RCC 7860 (cell line): ENCODE measurements at regions not wholly inside any gene's neighbourhood (a gene's known extent, or its start where the extent isn't known, plus 50 kb on each side); places are given as distances from the start of the nearest gene placed in this dataset.
"Not testable (repeated sequence)": the region's sequence is repeated elsewhere in the genome, so short reads cannot be mapped to it uniquely, and the experiment has no call there.

Experiments
- DNase-seq: peaks from one replicate; pipeline ENCODE4 v3.0.0-alpha.2; 2015; ENCODE audit warnings: low spot score
- FAIRE-seq: peaks from 2 replicates; lab custom pipeline; 2012; peaks lifted over from hg19 to GRCh38; lab: Jason Lieb, UNC

DNA sequence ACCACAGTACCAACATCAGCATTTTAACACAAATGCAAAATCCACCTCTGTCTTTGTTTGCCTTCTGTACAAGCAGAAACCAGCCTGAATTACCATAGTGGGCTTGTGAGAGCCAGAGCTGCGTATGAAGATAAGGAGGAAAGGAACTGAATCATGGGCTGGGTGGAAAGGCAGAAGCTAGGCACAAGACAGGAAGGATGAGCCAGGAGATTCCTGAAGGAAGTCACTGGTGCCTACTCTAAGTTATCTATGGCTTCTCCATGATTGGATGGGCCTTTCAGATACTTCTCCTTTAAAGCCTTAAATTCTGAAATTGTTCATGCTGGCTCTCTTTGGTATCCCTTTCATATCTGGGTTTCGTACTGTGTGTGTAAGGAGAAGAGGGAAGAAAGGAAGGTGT is 140.6 kb downstream of the LCA5 start:
- DNase-seq: no peak
- FAIRE-seq: no peak

DNA sequence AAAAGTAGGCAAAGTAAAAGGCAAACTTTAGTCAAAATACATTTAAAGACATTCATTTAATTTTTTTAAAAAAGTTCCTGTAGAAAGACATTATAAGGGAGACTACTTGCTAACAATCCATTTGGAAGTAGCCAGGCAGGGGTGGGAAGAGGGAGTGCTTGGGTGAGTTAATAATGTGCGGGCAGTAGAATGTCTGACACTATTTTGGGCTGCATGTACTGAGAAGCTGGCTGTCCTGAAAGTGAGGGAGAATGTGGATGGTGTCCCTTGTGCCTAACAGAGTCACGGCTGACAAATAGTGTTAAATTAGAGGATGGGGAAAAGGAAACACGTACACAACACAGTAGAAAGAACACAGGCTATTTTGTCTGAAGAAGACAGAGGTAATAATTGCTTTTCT is 142.5 kb downstream of the LCA5 start:
- FAIRE-seq (no peak), DNase-seq (no peak)

DNA sequence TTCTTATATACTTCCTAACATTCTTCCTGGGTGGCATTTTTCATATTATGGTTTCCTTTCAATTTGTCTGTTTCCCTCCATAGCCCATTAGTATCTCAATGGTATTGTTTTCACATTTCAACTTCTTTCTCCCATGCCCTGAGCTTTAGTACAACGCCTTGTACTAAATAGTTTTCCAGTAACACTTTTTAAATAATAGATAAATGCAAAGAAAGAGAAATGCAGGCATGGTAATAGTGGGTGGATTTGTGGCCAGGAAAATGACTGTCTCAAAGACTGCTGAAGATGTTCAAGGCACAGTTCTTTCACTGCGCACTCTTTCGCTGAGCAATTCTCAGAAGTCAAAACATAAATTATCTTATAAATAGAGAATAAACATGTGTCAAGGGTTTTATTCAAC is 145.1 kb downstream of the LCA5 start:
- no peak for DNase-seq
- no peak for FAIRE-seq

DNA sequence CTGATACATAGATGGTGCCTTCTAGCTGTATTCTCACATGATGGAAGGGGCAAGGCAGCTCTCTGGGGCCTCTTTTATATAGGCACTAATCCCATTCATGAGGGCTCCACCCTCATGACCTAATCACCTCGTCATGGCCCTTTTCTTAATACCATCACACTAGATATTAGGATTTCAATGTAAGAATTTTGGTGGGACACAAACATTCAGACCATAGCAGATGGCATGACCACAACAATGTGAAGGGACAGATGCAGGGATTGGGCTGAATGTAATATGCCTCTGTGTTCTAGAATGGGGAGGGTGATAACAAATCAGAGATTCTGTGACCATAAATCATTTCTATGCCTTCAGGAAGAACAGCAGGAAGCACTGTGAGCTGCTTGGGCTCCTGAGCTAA is 145.8 kb downstream of the LCA5 start:
- DNase-seq (no peak), FAIRE-seq (no peak)

DNA sequence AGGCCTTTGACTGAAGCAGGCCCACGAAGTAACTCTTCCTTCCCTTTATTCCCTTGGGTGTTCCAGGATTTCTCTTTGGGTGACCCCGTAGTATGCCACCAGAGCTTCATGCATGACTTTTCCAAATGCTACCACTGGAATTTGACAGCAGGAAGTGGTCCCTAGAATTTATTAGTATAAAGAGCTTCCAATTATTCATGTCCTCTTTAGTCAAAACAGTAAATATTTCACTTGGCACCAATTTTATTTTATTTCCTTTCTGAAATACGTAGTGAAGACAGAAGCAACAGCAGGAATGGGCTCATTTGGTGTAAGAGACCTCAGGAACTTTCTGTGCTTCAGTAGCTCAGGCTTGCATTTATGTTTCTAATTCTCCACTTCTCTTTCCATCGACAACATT is 151.3 kb downstream of the LCA5 start:
- DNase-seq (no peak), FAIRE-seq (no peak)

DNA sequence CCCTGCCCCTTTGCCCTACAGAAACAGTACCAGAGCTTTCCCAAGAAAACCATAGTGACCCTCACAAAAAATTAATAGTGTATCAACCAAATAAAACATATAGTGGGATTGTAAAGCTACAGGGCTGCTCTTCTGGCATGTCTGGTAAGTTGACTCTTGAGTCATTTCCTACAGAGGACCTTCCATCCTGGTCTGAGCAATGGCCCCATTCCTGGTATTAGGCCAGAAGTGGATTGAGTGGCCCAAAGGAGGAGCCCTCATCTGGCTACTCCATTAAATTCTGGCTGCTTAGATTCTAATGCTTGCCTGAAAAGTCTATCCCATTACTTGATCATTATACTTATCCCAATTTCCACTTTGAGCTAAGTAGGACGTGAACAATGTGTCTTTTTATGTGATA is 150.9 kb upstream of the HMGN3 start:
- no peak for FAIRE-seq
- no peak for DNase-seq

DNA sequence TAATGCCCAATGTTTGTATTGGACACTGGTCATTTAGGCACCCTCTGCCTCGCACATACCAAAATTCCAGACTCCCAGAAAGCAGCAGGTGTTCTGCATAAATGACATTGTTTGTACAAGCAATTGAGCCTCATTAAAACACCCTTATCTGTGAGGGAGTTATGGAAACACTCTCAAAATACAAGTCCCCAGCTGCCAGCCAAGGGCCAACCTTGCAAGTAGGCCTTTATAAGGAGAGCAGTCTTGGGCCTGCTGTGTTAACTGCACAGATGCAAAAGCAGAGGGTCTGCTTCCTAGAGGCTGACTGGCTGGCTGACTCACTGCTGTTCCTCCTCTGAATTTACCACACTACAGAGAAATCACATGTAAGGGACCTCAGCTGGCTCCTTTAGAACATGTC is 150.4 kb upstream of the HMGN3 start:
- FAIRE-seq: no peak
- no peak for DNase-seq

DNA sequence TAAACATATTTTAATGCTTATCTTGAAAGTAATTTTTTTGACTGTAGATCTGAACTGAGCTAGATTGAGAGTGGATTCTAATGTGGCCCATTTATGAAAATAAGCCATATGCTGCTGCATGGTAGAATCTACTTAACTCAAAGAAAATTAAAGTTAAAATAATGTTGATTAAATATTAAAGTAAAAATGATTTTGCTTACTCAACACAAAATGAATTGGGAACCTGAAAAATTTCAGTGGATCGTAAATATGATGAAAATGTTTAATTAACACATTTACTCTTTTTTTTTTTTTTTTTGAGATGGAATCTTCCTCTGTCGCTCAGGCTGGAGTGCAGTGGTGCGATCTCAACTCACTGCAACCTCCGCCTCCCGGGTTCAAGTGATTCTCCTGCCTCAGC is 144.5 kb upstream of the HMGN3 start:
- no peak for FAIRE-seq
- no peak for DNase-seq

DNA sequence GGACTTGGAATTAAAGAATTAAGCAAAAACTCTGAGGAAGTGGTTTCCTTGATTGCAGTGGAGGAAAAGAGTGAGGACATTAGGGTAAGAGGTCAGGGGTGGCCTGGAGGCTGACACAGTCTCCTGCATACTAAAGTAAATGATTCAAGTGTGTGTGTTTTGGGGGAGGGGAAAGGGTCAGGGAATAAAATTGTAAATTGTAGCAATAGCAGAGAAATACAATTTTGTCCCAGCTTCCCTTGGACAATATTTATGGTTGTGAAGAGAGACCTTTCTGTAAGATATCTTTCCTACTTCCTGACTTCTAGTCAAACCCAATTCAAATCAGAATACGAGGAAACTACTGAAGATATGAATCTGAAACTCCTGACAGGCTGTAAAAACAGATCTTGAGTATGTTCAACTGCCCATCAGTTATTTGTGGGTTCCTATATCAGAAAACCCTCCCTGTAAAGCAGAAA is 143.4 kb upstream of the HMGN3 start:
- FAIRE-seq: no peak
- DNase-seq: no peak

DNA sequence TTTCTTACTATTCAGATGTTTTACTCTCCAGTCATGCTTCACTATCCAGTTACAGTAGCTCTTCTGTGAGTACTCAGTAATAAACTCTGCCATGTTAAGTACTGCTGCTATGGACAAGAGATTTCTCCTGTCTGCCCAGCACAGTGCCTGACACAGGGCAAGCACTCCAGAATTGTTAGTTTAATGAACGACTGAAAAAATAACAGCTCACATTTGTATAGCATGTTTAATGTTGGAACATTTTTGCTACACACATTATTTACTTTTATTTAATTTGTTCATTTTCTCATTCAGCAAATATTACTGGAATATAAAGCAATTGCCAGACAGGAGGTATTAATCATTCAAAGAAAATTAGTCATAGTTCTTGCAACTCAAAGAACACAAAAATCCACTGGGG is 142.6 kb upstream of the HMGN3 start:
- FAIRE-seq (peak; percentile 77), DNase-seq (no peak)

DNA sequence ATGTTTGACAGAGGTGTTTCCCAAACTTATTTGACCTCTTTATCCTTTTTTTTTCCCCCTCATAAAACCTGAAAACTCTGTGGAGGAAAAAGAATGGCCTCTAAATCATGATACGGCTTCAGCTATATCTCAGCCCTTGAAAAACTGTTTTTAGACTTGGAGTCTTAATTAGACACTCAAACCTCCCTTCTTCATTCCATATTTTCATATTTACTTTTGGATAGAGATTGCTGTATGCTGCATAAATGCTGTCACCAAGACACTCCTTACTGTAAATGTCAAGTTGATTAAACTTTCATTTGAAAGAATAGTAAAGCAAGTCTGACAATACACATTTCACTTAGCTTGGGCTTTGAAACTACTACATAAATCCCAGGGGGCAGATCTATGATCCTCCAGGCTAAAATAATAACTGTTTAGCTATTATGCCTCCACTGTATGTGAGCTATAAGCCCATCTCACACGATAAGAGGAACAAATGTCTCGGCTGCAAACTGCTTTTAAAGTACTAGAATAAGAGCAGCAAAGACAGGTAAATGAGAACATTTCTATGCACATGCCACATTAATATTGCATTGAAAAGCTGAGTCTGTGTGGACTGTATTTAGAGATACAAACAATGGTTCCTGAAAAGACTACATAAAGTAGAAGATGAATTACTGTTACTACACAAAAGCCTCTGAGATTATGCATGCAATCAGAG is 141.3 kb upstream of the HMGN3 start:
- no peak for FAIRE-seq
- no peak for DNase-seq

DNA sequence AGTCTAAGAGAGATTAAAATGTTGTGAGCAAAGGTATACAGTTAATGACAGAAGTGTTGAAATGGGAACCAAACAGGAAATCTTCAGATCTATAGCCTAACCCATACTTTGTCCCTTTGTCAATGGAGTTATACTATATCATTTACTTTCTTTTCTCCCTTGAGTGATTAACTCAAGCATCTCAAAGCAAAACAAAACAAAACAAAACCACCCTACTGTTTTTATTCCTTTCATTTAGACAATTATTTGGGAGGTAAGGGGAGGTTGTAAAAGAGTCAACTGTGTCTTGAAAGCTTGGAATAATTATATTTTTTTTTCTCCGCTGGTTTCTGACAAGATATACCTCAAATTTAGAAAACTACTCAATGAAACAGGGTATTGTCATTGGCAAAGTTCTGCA is 139.8 kb upstream of the HMGN3 start:
- no peak for FAIRE-seq
- DNase-seq: no peak

DNA sequence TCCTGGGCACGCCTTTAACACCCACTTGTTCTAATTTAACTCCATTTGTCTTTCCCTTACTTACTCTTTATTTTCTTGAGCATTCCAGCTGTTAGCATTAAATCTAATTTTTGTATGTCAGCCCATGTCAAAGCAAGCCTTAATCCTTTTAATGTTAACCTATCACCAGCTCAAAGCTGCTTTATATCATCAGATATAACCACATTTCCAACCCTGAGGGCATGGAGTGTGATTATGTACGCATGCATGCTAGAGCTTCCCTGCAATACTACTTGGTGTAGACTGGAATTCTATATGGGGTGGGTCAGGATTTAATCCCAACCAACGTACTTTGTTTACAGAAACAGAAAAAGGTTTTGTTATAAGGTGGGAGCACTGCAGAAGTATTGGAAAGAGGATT is 139.4 kb upstream of the HMGN3 start:
- DNase-seq (no peak), FAIRE-seq (no peak)

DNA sequence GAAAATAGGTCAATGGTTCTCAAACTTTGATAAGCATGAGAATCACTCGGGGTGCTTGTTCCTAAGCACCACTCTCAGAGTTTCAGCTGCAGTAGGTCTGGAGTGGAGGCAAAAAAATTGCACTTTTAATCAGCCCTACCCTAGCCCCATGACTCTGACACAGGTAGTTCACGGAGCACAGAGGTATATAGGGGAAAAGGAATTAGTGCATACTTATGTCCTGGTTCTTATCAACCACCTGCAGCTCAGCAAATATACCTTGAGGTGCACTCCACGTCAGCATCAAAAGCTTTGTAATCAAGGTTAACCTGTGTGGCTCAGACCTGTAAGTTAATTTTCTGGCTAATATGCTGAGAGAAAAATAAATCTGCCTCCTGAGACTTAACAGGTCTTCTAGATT is 138.8 kb upstream of the HMGN3 start:
- FAIRE-seq: no peak
- DNase-seq: no peak

DNA sequence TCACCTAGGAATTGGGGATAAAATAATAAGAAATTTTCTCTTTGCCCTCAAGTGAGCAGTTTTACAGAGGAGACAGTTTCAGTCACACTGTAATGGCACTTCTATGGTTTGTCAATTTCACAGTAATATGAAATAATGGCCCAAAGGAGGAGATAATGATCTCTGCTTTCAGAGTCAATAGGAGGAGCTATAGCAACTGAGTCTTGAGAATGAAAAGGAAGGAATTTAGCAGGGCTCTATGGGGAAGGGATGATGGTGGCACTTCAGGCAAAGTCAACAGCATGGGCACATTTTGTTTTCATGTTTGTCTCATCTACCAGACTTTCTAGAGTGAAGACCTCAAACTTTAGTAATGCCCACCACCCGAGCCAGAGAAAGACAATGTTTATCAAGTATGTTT is 138.3 kb upstream of the HMGN3 start:
- no peak for FAIRE-seq
- no peak for DNase-seq

DNA sequence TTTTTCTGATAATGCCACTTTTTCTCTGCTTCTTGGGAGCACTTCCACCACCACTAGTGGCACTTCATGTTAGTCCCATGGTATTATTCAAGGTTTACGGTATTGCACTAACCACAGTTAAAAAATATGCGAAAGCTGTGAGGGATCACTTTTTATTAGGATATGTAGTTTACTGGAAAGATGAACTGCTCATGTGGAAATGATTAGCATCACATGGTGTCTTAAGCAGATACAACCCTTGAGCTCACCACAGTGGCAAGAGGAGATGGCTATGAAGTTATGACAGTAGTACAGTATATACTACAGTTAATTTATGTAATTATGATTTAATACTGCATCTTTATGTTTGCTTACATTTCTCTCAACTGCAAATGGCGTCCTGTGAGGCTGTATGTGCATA is 134.5 kb upstream of the HMGN3 start:
- DNase-seq (no peak), FAIRE-seq (no peak)

DNA sequence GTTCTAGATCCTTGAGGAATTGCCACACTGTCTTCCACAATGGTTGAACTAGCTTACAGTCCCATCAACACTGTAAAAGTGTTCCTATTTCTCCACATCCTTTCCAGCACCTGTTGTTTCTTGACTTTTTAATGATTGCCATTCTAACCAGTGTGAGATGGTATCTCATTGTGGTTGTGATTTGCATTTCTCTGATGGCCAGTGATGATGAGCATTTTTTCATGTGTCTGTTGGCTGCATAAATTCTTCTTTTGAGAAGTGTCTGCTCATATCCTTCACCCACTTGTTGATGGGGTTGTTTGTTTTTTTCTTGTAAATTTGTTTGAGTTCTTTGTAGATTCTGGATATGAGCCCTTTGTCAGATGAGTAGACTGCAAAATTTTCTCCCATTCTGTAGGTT is 129.0 kb upstream of the HMGN3 start:
- DNase-seq, FAIRE-seq: not testable (repeated sequence)

DNA sequence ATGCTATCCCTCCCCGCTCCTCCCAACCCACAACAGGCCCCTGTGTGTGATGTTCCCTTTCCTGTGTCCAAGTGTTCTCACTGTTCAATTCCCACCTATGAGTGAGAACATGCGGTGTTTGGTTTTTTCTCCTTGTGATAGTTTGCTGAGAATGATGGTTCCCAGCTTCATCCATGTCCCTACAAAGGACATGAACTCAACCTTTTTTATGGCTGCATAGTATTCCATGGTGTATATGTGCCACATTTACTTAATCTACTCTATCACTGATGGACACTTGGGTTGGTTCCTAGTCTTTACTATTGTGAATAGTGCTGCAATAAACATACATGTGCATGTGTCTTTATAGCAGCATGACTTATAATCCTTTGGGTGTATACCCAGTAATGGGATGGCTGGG is 126.6 kb upstream of the HMGN3 start:
- DNase-seq, FAIRE-seq: not testable (repeated sequence)

DNA sequence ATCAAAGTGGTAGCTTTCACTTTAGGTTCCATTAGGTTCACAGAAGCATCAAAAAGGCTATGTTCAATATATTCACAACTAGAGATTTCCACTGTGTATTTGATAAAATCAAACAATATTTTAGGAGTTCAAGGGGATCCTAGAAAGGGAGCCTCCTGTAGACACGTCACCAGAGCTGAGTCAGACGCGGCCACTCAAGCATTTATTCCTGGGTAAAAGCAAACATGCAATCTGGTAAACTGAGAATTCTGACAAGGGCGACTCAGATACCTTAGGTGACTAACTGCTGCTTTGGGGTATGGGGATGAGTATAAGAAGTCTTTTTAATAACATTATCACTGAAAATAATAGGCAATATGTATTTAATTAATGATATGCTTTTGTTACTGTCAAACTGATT is 118.7 kb upstream of the HMGN3 start:
- peak; percentile 60 for FAIRE-seq
- DNase-seq: peak; percentile 22

DNA sequence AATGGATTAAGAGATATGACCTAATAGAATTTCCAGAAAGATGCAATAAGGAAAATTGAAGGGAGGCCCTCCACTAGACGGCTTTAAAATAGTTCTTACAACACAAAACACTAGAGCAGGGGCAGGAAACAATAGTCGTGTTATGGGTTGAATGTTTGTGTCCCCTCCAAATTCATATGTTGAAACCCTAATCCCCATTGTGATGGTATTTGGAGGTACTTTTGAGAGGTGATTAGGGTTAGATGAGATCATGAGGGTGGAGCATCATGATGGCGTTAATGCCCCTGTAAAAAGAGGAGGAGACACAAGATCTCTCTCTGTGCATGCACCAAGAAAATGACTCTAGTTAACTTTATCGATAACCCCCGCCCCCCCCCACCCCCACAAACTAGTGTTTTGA is 104.0 kb upstream of the HMGN3 start:
- DNase-seq (no peak), FAIRE-seq (no peak)

DNA sequence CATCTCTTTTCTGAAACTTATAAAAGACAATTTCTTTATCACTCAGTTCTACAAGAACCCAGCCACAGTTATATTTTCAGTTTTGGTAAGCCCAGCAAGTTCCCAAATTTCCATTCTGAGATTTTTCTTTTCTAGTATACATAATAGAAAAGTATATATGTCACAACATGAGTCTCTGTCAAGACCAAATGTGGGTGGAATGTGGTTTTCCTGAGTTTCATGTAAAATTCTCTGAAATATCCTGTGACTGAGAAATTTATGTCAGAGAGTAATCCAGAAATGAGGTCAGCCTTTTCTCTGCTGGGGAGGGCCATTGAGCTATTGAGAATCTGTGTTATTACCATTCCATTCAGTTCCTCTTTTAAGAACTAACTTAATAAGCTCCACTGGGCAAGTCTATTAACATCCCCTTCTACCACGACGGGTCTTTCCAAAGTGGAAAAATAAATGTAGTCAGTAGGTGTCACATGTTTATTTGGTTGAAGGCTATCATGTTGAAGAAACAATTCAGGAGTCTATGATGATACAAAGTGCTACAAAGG is 100.7 kb upstream of the HMGN3 start:
- DNase-seq (no peak), FAIRE-seq (no peak)

DNA sequence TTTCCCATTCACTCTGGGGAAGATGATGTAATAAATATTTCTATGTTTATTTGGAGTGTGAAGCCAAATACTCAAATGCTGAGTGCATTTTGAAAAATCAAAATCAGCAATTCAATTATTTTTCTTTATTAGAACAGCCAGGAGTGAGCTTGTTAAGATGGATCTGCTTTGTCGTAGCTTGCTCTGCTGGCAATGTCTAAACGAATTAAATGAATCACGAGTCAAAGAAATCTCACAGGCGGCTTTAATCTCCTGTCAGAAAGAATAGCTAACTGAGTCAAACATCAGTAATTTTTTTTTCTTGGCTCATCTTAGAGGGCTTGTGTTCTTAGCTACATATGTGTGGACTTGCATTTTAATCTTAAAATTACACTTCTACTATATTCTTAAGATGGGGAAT is 100.2 kb upstream of the HMGN3 start:
- no peak for FAIRE-seq
- no peak for DNase-seq

DNA sequence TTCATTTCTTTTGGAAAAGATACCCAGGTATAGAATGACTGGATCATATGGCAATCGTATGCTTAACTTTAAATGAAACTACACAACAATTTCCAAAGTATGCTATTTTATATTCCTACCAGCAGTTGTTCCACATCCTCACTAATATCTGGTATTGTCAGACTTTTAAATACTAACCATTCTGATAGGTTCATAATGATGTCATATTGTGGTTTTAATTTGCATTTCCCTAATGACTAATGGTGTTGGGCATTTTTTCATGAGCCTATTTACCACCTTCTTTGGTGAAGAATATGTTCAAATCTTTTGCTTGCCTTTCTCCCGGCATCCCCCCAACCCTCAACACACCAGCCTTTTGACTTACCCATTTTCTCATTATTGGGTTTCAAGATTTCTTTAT is 96.2 kb upstream of the HMGN3 start:
- no peak for DNase-seq
- FAIRE-seq: no peak
